HG03139 (cell line): ENCODE measurements at regions not wholly inside any gene's neighbourhood (a gene's known extent, or its start where the extent isn't known, plus 50 kb on each side); places are given as distances from the start of the nearest gene placed in this dataset.
"Not testable (repeated sequence)": the region's sequence is repeated elsewhere in the genome, so short reads cannot be mapped to it uniquely, and the experiment has no call there.

ENCODE experiments used
- ATAC-seq: cut with Tn5 transposase; IDR thresholded peaks from one replicate; pipeline ENCODE4 v1.9.1; 2021; ENCODE audit not compliant: unreplicated experiment

GRCh38 chr10:23493711-23494110 lies 54.8 kb downstream of the OTUD1 start:
- ATAC-seq = no peak

DNA sequence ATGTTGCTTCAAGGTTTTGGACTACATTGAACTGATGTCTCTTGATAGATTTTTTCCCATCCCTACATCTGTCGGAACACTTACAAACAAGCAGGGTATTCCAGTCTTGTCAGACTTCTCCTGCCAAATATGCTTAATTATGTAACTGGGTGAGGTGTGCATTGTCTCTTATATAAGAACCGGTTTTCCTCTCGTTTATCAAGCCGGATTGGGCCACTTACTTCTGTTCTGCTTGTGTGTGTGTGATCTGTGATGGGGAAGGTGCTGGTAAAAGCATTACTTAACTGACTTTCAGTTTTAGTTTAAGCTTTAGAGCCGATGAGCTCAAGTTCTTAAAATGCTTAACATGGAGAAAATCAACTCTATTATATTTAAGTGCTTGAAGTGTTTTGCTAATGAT lies 57.9 kb downstream of the OTUD1 start:
- ATAC-seq = no peak

DNA sequence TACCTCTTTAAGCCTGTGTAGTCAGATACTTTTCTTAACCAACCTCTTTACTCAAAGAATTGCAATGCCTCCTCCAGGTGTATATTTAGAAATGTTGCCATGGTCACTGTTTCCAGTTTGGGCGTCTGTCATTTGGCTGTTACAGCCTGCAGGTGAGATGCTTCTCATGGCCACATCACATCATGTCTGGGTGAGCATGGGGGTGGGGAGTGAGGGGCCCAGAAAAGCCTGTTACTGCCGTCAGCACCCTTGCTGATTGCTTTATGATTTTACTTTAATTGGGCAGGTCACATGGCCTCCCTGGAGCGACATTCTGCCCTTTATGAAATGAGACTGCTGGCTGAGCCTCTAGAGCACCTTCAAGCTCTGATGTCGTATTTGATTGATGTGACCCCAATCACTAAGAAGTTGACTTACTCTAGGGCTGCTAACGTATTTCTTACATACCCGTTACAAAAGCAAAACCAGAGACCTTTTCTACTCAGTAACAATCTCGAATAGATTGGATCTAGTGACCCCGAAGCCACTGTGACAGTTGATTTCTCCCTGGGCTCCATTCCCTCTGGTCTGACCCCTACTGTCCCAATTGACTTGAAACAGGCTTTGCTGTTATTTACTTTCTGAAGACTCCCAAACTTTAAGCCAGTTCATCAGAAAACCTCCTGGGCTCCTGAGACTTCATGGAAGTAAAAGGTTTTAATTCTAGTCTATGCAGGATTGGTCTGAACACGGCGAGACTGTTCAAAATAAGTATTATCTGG lies 60.7 kb downstream of the OTUD1 start:
- no peak for ATAC-seq

DNA sequence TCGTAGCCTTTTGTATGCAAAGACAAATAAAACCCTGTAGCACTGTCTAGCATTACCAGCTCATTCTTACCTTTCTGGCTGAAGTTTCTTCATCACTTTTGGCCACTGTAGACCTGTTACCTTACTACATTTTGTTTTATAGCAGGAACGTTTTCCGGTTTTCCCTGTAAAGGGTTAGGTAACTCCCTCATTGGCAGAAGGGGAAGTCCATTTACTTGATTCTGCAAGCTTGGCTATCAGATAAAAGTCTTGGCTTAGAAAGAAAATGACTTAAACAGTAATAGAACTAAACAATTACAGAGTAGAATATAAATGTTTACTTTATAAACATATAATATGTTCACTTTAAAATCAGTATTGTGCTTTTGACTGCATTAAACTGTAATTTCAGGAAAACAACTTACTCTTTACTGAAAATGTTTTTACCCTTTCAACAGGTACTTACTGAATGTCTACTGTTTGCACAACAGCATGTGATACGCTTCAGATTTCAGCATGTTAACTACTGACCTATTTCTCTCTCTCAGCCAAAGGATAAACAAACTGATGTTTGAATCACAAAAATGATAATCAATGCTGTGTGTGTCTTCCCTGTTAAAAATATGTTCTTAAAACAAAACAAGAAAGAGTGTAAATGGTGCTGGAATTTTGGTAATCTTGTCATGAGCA lies 67.1 kb downstream of the OTUD1 start:
- ATAC-seq = no peak

GRCh38 chr10:23512355-23513058 lies 73.6 kb downstream of the OTUD1 start:
- no peak for ATAC-seq

DNA sequence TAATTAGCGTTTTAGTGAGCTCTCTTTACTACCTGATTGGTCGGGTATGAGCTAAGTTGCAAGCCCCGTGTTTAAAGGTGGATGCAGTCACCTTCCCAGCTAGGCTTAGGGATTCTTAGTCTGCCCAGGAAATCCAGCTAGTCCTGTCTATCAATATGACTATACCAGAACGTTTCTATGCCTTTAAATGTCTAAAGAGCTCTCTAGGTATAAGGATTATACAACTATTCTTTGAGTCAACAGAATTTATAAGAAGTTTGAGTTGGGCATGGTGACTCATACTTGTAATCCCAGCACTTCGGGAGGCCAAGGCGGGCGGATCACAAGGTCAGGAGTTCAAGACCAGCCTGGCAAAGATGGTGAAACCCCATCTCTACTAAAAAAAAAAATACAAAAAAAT lies 74.7 kb downstream of the OTUD1 start:
- not testable (repeated sequence) for ATAC-seq

DNA sequence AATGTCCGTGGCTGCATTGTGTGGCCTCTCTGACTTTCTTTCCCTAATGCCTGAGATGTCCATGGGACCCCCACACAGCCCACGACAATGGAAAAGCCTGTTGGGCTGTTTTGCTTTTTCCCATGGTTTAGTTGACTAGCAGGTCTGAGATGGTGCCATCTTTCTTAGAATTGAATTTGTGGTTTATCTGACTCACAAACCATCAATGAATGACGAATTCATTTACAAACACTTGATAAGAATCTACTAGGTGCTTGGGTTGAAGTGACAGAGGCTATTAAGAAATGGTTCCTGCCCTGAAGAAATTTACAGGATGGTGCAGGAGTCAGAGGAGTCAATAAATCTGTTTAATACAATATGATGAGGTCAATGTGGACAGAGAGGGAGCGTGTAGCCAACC lies 75.4 kb downstream of the OTUD1 start:
- ATAC-seq = no peak

DNA sequence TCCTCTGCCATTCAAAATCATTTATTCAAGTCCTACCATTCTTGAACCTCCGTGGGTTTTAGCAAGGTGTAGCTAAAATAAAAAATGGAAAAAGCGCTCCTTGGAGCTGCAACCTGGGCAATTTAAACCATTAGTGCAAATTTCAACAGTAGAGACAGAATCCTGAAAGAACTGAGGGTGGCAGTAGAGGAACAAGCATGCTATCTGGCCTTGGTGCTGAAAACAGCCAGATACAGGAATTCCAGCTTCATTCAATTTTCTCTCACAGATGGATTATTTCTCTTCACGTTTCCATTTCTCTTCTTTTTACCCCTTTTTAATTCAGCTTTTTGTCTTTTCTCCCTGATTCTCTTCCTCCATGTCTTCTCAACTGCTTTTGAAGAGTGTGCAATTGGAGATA lies 77.7 kb downstream of the OTUD1 start:
- ATAC-seq = no peak

GRCh38 chr10:23517155-23517554 lies 78.3 kb downstream of the OTUD1 start:
- ATAC-seq = no peak

DNA sequence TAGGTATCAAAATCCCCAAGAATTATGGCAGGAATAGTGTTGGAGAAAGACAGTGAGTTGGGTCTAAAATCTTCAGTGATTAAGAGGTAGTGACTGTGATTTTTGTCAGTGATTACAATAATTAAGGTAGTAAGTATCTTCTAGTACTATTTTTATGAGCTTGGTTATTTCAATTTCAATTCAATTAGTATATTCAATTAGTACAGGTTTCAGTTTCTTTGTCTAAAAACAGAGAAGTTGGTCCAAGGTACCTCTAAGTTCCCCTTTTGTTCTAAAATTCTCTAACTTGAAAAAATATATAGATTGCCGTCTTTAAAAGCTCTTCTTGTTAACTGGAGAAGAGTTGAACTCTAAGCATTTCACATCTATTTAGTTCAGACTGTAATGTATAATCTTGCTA lies 82.9 kb downstream of the OTUD1 start:
- ATAC-seq = no peak

DNA sequence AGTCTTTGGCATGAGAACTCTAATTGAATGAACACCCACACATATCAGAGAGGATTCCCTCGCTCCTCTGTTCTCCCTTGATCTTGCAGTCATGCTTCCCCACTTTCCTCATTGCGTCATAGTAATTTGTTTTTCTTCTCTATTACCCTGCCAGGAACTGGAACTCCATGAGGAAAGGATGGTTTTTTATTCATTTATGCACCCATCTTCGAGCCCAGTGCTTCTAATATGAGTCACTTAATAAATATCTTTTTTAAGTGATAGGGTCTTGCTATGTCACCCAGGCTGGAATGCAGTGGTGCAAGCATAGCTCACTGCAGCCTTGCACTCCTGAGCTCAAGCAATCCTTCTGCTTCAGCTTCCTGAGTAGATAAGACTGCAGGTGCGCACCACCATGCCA lies 83.5 kb downstream of the OTUD1 start:
- no peak for ATAC-seq

DNA sequence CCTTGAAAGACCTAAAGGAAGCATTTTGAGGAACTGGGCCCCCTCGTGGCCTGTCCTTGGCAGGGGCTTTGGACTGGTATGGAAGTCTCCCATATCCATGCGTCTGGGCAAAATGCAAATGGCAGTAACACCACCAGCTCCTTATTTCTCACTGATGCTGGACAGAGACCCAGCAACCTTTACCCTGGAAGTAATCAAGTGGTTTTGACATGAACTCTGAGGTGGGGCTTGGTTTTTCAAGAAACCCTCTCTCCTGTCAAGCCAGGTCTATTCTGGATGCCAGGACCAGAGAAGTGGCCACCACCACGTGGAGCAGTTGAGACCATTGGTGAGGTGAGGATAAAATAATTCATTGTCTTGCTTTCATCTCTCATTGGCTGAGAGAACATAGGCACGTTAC lies 84.4 kb downstream of the OTUD1 start:
- ATAC-seq = no peak

DNA sequence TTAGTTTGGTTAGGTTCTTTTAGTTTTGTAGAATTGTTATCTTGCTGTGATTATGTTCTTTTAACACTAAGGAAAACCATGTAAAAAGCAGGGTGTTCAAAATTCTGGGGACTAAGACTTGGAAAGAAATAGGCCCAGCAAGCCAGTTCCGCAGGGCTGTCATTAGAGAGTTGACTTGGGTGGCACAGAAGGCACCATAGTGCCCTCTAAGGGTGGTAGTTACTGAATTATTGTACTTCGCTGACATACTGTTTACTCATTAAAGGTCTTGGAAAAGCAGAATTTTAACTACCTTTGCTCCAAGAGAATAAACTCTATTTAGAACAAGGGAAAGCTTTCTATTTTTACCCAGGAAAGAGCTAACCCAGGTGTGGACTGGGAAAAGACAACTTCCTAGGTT lies 86.5 kb downstream of the OTUD1 start:
- ATAC-seq = no peak

DNA sequence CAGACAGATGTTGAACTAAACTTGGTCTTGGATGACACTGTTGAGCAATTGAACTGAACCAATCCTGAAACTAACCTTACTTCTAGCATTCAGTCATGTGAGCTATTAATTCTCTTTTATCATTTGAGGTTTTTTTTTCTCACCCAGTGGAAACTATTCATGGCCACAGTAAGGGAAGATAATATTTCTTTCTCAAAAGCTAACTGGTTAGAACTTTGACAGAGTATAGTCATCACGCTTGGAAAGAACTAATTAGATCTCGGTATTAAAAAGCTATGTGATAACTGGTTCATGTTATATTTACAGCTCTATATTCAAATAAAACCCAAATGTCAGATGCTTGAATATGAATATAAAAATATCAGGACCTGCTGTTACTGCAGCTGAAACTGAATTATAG lies 89.5 kb downstream of the OTUD1 start:
- ATAC-seq = no peak

DNA sequence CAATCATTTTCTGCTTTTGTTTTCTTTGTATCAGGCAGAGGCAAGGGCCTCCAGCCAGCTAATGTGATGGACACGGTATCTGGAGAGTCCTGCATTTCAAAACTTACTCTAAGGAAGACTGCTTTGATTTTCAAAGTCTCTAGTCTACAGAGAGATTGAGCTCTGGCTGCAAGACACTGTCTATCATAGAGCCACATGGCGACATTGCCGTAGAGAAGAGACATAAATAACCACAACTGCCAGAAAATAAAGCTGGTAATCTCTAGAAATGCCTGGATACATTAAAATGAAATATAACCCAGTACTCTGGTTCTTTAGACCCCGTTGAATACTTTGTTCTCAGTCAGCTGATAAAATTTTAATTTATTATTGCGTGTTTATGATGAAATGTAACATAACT lies 90.8 kb downstream of the OTUD1 start:
- ATAC-seq = no peak

DNA sequence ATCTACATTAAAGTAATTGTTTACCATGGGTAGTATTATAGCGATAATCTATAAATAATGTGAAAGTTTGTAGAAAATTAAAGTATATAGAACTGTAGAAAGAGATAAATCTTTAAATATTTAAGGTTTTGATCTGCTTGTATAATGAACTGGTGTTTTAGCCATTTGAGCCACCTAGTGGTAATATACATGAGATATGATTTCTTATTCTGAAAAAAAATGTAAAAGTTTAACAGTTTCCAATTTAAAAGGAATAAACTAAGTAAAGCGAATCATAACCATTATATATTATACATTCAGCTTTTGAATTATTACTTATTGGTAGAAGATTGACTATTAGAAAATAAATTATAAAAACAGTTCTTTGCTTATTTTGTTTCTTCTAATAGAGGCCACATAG lies 91.2 kb downstream of the OTUD1 start:
- no peak for ATAC-seq

- no peak for ATAC-seq
Measured at GRCh38 chr10:23533212-23533611, 94.3 kb downstream of the OTUD1 start.

DNA sequence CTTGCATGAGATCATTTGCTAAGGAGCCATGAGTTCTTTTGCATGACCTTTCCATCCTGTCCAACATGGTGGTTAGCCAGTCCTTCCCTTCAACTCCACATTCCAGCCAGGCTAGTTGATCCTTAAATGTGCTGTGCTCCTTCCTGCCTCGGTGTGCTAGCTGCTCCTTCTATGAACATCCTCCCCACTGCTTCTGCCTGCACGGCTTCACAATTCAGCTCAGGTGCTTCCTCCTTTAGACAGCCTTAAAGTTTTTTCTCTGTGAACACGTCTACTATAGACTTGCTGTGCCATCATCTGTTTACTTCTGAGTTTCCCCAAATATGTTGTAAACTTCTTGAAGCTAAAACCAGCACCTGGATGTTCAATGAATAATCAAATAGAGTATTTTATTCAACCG lies 95.5 kb downstream of the OTUD1 start:
- no peak for ATAC-seq

- ATAC-seq = no peak
Measured at GRCh38 chr10:23534761-23535160, 95.9 kb downstream of the OTUD1 start.

- no peak for ATAC-seq
Measured at GRCh38 chr10:23535381-23535780, 96.5 kb downstream of the OTUD1 start.

- no peak for ATAC-seq
Measured at GRCh38 chr10:23538968-23539367, 100.1 kb downstream of the OTUD1 start.

DNA sequence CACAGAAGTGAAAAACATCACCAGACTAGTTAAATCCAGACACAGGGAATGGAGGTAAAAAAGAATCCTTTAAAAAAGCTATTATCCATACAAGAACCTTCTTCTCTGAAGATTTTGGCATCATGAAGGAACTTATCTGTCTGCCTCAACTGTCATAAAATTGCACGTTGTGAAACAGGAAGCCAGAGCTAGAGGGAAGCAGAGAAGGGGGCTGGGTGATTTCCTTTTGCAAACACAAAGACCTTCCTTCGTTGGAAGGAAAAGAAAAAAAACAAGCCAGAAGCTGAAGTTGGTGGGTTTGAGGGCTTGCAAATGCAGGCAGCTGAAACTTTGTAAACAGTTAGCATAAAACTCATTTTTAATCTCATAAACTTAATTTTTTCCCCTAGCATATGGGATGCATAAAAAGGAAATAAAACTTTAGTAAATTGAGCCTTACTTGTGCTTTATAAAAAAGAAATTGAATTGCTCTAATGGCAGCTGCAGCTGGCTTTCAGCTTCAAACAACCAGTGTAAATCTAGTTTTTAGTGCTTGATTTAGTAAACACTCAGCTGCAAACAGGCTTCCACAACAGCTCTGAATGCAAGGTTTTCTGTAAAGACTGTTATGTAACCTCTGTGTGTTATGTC lies 101.6 kb downstream of the OTUD1 start:
- ATAC-seq = no peak
